ENCODE measurements at regions not wholly inside any gene's neighbourhood (a gene's known extent, or its start where the extent isn't known, plus 50 kb on each side); places are given as distances from the start of the nearest gene placed in this dataset.

GRCh38 chr9:106602344-106602743 is 260.6 kb upstream of the ZNF462 start:
- no peak for TF ChIP-seq POLR2AphosphoS5 (IDR thresholded peaks at IDR 0.05; ENCODE audit: low read depth, low read length)
- no peak for TF ChIP-seq TAF1 (IDR thresholded peaks at IDR 0.05; ENCODE audit: borderline replicate concordance, insufficient read depth, low read length)
- no peak for TF ChIP-seq REST (IDR thresholded peaks at IDR 0.05; ENCODE audit: insufficient read depth in 1 of 2, low read depth in 2 of 2, low read length in 2 of 2)
- TF ChIP-seq SIN3A (IDR thresholded peaks at IDR 0.05; ENCODE audit: borderline replicate concordance, insufficient read depth, low read length) = no peak
- TF ChIP-seq FOXP2 (optimal IDR thresholded peaks at IDR 0.05; ENCODE audit: borderline replicate concordance, extremely low read depth, extremely low read length, insufficient read depth) = no peak

DNA sequence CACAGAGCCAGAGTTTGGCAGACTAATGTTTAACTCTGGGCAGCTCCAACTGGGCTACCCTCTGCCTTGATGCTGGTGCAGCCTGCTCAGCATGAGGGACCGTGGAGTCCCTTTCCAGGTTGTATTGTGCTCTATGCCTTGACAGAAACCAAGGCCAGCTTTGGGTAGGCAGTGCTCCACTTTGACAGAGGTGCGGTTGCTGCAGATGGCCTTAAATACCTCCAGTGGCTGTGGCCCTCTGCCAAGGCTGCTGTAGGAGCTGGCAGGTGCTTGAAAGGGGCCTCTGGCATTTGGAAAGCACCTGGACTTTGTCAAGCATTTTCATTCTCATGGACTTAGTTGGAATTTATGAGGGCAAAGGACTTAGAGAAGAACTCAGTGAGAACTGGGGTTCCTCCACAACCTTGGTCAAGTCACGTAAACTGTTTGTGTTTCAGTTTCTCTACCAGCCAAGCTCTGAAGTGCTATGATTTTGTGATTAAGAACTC is 249.7 kb upstream of the ZNF462 start:
- TF ChIP-seq SIN3A (IDR thresholded peaks at IDR 0.05; ENCODE audit: borderline replicate concordance, insufficient read depth, low read length) (no peak), FOXP2 (optimal IDR thresholded peaks at IDR 0.05; ENCODE audit: borderline replicate concordance, extremely low read depth, extremely low read length, insufficient read depth) (no peak), POLR2AphosphoS5 (IDR thresholded peaks at IDR 0.05; ENCODE audit: low read depth, low read length) (no peak), REST (IDR thresholded peaks at IDR 0.05; ENCODE audit: insufficient read depth in 1 of 2, low read depth in 2 of 2, low read length in 2 of 2) (no peak), TAF1 (IDR thresholded peaks at IDR 0.05; ENCODE audit: borderline replicate concordance, insufficient read depth, low read length) (no peak)

DNA sequence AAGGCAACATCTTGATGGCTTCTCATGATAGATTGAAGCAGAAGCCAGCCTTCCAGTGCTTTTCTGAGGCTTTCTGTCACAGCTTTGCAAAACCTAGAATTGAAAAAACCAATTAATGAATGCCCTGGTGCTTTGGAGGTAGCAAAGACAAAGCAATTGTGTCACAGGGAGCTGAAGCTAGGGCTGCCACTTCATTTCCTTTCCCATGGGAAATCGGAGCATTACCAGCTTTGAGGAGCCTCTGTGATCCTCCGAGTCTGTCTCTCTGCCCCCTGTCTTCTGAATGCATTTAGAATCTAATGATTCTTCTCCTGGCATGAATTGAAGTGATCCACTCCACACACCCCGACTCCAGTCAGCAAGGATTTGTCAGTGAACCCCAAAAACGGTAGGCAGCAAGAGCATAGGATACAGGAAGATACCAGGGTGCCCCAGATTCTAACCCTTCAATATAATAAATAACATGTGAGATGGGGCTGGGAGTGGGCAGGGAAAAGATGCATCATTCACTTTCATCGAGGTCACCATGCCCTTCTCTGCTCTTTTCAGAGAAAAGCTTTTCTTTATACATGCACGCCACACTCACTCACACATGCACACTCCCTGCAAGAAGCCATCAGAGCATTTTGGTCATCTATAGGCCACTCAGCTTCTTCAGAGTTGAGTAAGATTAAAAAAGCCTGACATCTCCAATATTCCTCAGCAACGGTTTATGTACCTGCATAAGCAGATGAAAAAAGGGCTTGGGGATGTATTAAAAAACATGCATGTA is 247.7 kb upstream of the ZNF462 start:
- TF ChIP-seq FOXP2 (optimal IDR thresholded peaks at IDR 0.05; ENCODE audit: borderline replicate concordance, extremely low read depth, extremely low read length, insufficient read depth) (no peak), TAF1 (IDR thresholded peaks at IDR 0.05; ENCODE audit: borderline replicate concordance, insufficient read depth, low read length) (no peak), SIN3A (IDR thresholded peaks at IDR 0.05; ENCODE audit: borderline replicate concordance, insufficient read depth, low read length) (no peak), POLR2AphosphoS5 (IDR thresholded peaks at IDR 0.05; ENCODE audit: low read depth, low read length) (no peak), REST (IDR thresholded peaks at IDR 0.05; ENCODE audit: insufficient read depth in 1 of 2, low read depth in 2 of 2, low read length in 2 of 2) (no peak)

GRCh38 chr9:106616026-106616425 is 246.9 kb upstream of the ZNF462 start:
- no peak for TF ChIP-seq TAF1 (IDR thresholded peaks at IDR 0.05; ENCODE audit: borderline replicate concordance, insufficient read depth, low read length)
- no peak for TF ChIP-seq SIN3A (IDR thresholded peaks at IDR 0.05; ENCODE audit: borderline replicate concordance, insufficient read depth, low read length)
- TF ChIP-seq POLR2AphosphoS5 (IDR thresholded peaks at IDR 0.05; ENCODE audit: low read depth, low read length) = no peak
- no peak for TF ChIP-seq REST (IDR thresholded peaks at IDR 0.05; ENCODE audit: insufficient read depth in 1 of 2, low read depth in 2 of 2, low read length in 2 of 2)
- no peak for TF ChIP-seq FOXP2 (optimal IDR thresholded peaks at IDR 0.05; ENCODE audit: borderline replicate concordance, extremely low read depth, extremely low read length, insufficient read depth)

All from PFSK-1 (cell line).